ENCODE measurements at regions not wholly inside any gene's neighbourhood (a gene's known extent, or its start where the extent isn't known, plus 50 kb on each side); places are given as distances from the start of the nearest gene placed in this dataset.

DNA sequence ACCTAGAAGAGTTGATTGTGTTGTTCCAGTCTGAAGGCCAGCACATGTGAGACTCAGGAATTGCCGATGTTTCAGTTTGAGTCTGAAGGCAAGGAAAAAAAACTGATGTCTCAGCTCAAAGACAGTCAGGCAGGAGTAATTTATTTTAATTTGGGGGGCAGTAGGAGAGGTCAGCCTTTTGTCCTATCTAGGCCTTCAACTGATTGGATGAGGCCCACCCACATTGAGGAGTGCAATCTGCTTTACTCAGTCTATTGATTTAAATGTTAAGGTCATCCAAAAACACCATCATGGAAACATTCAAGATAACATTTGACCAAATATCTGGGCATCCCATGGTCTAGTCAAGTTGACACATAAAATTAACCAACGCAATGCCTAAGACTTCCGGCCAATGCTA is 288.9 kb downstream of the CDK5RAP2 start:
- DNase-seq, result no peak

- no peak for DNase-seq
Observed at GRCh38 chr9:120289990-120290975, 289.7 kb downstream of the CDK5RAP2 start.

GRCh38 chr9:120289098-120289497 is 290.9 kb downstream of the CDK5RAP2 start:
- no peak for DNase-seq

- no peak for DNase-seq
Observed at GRCh38 chr9:120286530-120286929, 293.4 kb downstream of the CDK5RAP2 start.

DNA sequence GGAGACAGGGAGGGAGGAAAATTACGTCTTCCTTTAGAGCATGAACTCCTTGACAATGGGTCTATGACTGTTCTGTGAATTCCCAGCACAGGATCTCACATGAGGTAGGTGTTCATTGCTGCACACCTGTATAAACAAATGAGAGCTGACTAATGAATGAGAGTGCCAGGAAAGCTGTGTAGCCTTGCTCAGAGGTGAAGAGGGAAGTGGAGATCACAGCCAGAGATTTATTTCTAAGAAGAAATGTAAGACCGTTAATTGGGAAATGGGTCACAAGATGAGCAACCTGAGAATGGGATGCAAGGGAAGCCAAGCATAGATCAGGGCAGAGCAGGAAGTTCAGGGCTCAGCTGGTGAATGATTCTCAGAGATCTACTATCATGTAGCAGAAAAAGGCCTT is 295.1 kb downstream of the CDK5RAP2 start:
- DNase-seq, result no peak

DNA sequence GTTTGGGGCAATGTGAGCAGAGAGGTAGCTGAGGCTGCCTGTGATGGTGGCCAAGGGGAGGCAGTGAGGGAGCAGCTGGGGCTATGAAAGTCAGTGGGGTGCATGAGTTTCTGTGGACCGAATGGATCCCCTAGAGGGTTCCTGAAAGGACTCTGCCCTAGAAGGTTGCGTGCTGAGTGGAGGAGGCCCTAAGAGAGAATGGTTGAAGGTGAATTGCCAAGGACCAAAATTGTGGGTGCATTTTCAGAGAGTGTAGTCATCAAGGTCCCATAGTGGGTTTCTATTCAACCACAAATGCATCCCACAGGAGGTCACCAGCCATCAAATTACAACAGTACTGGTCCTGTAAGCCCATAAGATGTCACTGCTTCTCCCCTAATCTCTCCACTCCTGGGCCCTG is 298.3 kb downstream of the CDK5RAP2 start:
- DNase-seq, result no peak

GRCh38 chr9:120267929-120268328 is 312.0 kb downstream of the CDK5RAP2 start:
- DNase-seq, result no peak

DNA sequence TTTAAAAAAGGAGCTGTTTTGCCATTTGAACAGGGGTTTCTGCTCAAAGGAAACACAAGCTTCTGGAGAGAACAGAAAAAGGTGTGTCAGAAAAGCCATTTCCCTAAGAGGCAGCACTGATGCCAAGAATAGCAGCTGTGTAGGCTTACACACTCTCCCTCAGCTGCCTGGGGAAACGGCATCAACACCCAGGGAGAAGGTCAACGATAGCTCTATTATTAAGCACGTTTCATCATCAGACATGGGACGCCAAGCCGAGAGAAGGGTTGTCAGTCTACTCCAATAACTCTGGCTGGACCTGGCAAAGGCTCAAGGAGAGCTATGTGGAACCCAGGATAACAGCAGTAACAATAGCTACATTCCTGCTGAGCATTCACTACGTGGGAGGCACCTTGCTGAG is 314.2 kb downstream of the CDK5RAP2 start:
- no peak for DNase-seq

DNA sequence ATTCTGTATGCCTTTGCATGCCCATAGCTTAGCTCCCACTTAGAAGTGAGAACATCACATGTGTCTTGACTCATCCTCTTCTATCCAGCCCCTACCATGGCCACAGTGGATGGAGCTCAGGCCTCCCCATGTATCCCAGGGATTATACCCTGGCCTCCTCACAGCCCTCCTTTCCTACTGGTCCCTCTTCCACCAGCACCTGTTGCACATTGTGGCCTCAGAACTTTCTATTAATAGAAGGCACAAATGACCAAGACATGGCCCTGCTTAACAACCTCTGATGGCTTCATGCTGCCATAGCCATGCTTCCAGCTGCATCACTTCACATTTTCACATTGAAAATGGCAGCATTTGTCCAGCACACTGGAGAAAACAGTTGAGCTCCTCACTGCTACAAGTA is 315.4 kb downstream of the CDK5RAP2 start:
- DNase-seq, result no peak

- no peak for DNase-seq
Observed at GRCh38 chr9:120263836-120264235, 316.1 kb downstream of the CDK5RAP2 start.

- no peak for DNase-seq
Observed at GRCh38 chr9:120261419-120261818, 318.5 kb downstream of the CDK5RAP2 start.

DNA sequence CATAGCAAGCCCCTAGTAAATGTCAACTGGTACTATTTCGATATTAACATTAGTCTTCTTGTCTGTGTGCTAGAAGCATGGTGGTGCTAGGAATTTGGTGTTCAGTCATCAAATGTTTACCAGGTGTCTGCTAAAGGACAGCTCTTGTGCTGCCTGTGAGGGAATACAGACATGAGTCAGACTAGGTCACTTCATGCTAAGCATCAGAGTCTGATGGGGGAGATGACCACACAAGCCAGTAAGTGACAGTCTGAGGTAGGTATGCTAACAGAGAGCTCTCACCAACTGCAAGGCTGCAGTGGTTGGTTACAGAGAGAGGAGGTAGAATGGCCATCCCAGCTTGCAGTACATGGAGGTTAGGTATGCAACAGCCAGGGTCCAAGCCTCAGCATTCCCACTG is 320.9 kb downstream of the CDK5RAP2 start:
- no peak for DNase-seq

- no peak for DNase-seq
Observed at GRCh38 chr9:120258096-120258495, 321.9 kb downstream of the CDK5RAP2 start.

DNA sequence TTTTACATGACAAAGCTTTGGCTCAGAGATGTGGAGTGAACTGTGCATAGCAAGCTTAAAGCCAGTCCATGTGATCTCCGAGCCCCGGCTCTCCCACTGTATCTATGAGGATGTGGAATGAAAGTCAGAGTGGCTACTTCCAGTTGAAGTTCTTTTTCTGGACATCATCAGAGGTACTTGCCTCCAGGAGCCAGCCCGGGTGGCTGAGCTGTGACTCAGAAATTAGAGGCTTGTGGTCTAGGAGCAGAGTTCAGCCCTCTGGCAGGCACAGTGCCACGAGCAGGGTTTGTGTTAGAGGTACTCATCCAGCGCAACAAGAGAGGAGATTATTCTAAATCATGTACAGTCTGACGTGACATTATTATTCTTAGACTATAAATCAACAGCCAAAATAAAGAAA is 322.5 kb downstream of the CDK5RAP2 start:
- no peak for DNase-seq

- no peak for DNase-seq
Observed at GRCh38 chr9:120256146-120256545, 323.8 kb downstream of the CDK5RAP2 start.

DNA sequence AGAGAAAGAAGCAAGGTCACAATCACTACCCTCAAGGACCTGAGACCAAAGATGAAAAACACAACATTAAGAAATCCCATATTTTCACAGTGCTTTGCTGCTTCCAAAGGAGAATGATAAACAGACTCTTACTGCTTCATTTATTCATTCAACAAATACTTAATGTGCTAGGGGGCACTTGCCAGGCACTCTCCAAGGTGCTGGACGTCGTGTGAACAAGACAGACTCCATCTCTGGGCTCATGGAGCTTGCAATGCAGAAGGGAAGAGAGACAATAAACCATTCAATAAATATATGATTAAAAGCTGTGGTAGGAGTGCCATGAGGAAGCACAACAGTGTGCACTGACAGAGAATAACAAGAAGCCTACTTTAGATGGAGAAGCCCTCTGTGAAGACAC is 327.7 kb downstream of the CDK5RAP2 start:
- DNase-seq, result no peak

DNA sequence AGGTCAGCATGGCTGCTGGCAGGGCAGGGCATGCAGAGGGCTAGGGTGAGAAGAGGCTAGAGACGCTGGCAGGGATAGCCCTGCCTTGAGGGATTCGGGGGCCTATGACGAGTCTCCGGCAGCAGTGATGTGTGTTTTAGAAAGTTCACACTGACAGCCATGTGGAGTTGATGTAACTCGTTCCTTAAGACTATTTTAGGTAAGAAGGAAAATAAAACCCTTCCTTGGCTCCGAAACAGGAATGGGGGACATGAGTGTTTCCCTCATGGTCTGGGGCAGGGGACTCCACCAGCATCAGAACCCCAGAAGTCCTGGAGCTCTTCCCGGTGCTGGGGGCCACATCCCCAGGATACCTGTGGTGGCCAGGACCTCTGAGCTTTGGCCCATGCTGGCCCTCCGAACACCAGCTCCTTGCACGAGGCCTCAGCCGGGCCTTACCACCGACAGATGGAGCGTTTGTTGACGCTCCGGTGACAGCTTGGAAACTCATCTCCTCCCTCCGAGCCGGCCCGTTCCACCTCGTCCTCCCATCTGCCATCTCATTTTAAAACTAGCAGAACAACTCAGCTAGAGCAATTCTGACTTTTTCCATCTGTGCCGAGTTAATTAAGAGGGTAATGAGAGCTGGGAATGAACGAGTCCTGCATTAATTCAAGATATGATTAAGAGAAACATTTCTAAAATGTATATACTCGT is 337.7 kb downstream of the CDK5RAP2 start:
- DNase-seq, result no peak

GRCh38 chr9:120236596-120236995 is 343.4 kb downstream of the CDK5RAP2 start:
- DNase-seq, result no peak

DNA sequence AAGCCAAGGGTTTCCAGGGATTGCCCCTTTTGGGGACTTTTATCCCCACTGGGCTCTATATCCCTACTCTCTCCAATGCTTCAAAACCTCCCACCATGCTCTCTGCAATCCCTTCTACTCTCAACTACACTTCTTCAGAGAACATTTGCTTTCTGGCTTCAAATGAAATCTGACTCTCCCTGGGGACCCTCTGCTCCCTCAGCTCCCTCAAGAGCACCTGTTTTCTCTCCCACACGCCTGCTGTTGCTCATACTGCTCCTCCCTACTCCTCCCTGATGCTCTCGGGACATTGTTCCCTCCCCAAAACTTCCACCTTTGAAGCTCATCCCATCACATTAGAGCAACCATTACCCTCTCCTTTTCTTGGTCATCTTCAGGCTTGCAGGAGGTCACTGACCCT is 344.9 kb downstream of the CDK5RAP2 start:
- no peak for DNase-seq

DNA sequence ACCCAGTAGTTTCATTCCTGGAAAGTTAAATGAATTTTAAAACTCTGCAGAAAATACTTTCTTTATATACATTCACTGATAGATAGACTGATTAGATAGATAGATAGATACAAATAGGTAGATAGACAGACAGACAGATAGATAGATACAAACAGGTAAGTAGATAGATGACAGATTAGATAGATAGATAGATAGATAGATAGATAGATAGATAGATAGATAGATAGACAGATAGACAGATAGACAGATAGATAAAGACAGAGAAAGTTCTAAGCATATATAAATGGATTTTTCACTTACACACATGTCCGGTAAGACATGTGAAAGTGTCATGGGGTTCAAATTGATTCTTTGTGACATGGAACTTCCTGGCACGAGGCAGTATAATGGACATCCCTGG is 349.7 kb downstream of the CDK5RAP2 start:
- no peak for DNase-seq

DNA sequence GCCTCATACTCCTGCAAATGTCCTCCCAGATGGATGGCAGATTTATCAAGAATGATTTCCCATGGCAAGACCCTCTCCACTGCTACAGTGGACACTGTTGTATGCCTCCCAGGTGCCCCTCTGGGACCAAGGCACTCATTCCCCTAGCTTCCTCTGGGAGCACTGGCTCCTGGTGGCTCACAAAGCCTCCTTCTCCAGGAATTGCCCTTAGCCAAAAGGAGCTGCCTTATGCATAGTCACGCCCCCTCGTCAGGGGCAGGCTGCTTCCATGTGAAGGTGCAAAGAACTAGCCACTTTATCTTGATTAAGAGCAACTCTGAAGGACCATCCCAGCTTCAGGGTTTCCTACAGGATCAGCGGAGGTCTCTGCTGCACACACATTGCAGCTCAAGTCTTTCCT is 358.1 kb downstream of the CDK5RAP2 start:
- DNase-seq, result no peak

DNA sequence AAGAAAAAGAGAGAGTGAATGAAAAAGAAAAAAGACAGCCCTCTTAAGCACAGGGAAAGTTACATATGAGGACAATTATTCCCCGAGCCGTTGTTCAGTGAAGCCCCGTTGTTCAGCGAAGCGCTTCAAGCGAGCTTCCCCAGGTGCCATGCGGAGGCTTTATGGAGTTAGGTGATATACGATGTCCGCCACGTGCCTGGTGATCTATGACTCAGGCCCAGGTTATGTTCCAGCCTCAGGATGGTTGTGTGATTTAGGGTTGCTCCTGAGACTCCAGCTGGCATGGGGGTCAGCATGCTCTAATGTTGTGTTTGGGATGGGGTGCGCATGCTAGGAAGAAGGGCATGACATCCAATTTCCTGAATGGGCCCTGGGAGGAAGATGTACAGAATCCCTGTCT is 365.6 kb downstream of the CDK5RAP2 start:
- DNase-seq, result no peak

- no peak for DNase-seq
Observed at GRCh38 chr9:120212853-120213200, 367.1 kb downstream of the CDK5RAP2 start.

DNA sequence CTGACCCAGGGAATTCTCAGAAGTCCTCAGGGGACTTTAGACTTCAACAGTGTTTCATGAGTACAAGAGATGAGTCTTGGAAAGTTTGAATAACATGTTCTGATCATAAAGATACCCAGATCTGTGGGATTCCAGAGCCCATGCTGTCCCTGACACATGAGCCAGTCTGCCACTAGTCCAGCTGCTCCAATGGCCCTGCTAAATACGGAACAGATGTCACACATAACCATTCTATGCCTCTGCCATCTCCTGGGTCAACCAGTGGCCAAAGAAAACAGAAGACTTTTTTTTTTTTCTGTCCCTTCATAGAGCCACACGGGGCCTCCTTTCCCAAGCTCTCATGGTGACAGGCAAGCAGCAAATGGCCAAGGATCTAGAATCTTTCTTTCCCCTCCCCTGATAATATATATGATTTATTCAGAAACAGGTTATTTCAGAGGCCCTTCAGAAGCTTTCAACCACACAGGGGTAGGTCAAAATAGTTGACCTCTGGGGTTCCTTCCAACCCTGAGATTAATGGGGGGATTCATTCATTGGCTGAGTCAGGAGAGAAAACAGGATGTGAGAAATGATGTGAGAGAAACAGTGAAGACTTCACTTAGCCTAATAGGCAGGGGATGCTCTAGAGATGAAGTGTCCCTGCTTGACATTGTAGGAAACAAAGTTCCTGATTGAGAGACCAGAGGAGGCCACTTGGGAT is 367.7 kb downstream of the CDK5RAP2 start:
- no peak for DNase-seq

All from activated naive CD4-positive, alpha-beta T cell (primary cell).